Stimulated activated CD8-positive, alpha-beta memory T cell treated with anti-CD3 and anti-CD28 coated beads, Interleukin-4, amount 100 ng/mL, for 48 hours (primary cell): ENCODE measurements at regions not wholly inside any gene's neighbourhood (a gene's known extent, or its start where the extent isn't known, plus 50 kb on each side); places are given as distances from the start of the nearest gene placed in this dataset.
"Not testable (repeated sequence)": the region's sequence is repeated elsewhere in the genome, so short reads cannot be mapped to it uniquely, and the experiment has no call there.

Source experiments
- DNase-seq: peaks from one replicate; pipeline ENCODE4 v3.0.0-alpha.2; 2020

DNA sequence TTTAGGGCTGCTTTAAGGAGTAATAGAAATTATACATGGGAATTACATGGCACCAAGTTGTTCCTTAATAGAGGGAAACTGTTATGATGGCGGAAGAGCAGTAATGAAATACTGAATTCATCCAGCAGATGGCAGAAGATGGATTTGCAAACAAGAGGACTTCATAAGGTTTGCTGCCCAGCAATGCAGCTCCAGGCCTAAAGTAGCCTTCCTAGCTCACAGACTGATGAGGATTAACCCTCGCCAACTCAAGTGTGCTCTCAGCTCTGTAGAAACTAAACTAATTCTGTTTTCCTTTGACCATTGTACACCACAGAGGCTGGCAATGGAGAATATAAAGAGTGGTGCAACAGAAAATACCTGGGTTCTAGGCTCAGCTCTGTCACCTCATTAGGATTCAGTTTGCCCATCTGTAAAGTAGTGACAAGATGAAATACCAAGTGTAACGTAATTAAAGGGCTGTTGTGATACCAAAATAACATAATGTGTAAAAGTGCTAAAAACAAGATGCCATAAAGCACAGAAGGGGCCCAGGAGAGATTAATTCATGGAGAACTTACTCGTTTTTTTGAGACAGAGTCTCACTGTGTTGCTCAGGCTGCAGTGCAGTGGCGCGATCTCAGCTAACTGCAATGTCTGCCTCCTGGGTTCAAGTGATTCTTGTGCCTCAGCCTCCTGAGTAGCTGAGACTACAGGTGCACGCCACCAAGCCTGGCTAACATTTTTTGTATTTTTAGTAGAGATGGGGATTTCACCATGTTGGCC lies 102.4 kb upstream of the SERBP1 start:
- no peak for DNase-seq

DNA sequence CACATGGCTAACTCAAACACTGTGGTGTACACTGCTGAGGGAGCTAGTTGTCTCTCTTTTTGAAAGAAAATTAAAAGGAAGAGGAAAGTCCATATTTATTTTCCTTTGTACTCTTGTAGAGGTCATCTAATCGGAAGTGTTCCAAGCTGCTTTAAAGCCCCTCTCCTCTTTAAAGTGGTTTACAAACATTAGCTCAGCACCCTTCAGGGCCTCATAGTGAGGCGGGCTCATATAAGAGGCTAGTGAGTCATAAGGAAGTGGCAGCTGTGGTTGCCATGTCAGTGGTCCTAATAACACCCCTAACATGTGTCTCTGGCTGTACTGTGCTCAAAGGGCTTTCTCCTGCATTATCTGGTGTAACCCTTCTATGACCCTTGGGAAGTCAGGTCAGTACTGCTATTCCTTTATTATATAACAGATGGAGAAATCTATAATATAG lies 104.4 kb upstream of the SERBP1 start:
- DNase-seq: no peak

DNA sequence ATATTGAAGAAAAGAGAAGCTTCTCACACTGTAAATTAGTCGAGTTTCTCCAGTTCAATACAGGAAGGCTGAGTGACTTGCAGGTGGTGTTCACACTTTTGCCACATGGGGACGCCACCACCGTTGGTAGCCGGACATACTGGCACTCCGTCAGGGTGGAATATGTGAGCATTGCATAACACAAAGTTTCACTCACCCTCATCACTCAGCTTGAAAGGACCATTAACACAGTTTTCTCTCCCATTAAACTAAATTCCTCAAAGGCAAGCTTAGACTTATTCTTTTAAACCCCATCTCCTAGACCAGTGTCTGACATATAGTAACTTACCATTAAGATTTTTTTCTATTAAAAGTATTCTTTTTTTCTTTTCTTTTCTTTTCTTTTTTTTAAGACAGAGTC lies 105.3 kb upstream of the SERBP1 start:
- peak; percentile 72 for DNase-seq

DNA sequence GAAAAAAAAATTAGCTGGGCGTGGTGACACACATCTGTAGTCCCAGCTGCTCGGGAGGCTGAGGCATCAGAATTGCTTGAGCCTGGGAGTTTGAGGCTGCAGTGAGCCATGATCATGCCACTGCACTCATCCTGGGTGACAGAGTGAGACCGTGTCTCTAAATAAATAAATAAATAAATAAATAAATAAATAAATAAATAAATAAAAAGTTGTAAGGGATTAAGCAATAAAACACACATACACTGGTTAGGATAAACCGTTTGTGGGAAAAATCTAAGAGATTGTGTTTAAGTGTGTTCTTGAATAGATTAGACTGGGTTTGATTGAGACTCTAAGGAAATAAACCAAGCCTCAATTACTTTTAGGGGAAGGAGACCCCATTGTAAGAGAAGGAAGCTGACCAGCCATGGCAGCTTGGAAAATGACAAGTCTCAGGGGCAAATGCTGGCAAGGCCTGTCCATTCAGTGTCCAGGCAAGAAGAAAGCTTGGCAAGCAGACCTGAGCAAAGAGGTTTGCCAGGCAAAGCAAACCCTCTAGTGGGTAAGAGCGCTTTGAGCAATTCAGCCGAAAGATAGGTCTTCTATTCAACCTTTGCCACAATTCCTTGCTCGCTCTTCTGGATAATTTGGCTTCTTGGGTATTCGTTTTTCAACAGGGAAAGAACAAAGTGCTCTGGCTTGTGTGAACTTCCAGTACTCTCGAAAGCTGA lies 106.9 kb upstream of the SERBP1 start:
- no peak for DNase-seq

DNA sequence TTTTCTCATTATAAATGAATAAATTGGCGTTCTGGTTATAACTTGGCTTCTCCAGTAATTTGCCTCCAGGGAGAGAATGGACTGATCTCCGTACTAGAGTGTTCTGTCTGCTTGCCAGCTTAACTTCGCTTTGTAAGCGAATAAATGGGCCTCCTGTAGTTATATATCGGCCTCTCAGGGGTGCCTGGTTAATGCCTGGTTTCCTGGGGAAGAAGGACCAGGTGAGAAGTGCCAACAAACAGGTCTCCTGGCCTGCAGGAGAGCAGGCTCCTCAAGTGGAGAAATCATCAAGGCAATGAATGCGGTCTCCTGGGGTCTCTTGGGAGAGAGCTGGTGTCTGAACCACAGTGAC lies 107.4 kb upstream of the SERBP1 start:
- no peak for DNase-seq

DNA sequence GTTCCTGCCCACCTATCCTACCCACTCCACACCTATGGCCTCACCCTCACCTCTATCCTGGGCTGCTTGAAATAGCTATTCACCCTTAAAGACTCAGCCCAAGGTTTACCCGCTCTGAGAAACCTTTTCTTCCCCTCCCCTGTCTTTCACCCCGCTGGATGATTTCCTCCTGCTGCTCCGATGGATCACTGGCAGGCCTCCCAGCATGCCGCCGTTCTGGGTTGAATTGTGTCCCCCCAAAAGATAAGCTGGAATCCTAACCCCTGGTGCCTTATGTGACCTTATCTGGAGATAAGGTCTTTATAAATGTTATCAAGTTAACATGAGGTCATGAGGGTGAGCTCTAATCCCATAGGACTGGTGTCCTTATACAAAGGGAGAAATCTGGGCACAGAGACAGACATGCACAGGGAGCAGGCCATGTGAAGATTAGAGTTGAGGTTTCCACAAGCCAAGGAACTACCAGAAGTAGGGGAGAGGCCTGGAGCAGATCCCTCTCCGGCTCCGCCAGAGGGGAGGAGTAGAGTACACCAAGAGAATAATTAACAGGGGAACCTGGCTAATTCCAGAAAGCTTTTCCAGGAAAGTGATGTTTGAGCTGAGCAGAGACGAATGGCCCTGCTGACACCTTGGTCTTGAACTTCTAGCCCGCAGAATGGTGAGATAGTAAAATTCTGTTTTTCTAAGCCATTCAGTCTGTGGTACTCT lies 110.0 kb upstream of the SERBP1 start:
- no peak for DNase-seq

DNA sequence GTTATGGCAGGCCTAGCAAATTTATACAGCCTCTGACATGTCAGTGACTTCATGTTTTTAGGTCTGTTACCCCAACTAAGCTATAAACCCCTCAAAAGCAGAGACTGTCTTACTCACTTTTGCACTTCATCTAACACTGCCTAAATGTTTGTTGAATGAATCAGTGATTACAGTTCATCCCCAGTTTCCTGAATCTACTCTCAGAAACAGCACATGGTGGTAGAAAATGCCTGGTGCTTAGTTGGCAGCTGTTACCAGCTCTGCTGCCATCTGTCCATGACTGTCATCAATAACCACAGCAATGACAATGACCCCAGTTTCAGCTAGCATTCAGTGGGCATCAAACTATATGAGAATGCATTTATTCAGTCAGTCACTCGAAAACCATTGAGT lies 110.5 kb upstream of the SERBP1 start:
- DNase-seq: no peak

DNA sequence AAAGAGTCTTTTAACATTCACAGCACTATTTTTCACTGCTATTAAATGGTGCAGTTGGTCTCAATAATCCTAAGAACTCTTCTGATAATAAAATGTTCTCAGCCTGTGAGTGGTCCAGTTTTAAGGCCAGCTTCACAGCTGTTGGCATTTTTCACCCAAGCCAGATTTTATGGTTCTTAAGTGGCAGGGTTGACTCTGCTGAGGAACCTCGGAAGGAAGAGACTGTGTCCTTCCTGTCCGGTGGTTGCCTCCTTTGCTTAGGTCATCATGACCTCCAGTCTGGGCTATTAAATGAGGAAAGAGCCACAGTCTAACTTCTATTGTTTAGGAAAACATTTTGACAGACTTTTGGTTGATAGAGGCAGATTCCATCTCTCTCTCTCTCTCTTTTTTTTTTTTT lies 112.5 kb upstream of the SERBP1 start:
- no peak for DNase-seq

DNA sequence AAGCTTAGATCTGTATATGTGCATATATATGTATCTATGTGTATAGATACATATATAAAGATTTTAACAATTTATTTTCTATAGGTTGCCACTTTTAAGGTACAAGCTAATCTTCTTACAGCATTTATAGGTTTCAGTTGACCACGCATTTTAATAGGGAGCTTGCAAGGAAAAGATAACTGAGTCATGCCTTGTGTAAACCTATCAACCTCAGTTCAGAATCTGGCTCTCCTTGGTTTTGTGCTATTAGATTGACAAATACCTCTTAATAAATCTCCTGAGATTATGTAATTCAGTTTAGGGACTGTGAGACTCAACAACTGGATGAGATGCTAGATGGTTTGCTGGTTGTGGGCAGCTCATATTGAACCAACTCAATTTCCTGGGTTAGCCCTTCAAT lies 114.7 kb upstream of the SERBP1 start:
- DNase-seq: no peak

DNA sequence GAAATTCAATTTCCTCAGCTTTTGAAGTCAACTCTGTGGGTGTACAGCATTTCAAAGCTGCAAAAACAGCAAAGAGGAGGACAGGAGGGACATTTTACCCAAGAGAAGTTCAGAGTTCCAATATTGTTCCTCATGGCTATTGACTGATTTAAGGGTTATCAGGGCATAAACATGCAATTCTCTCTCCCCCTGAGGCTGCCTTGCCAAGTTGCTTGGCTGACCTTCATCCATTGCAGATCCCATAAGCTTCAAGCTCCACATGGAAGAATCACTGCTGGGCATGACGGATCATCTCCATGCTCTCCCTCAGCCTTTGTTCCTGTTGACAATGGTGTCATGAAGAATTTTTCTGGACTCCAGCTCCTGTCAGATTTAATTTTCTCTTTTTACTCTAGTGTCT lies 115.2 kb upstream of the SERBP1 start:
- DNase-seq: no peak

DNA sequence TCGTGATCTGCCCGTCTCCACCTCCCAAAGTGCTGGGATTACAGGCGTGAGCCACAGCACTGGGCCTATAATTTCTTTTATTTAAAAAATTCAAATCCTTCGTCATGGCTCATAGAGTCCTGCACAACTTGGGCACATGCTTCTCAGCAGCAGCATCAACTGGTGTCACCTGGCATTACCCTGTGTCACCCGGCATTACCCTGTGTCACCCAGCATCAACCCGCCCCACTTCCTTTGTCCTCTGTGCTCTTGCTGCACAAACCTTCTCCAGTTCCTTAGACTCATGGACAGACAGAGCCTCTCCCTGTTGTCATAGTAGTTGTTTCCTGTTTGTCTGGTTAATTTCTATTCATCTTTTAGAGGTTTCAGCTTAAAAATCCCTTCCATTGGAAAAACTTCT lies 121.2 kb upstream of the SERBP1 start:
- DNase-seq: no peak

DNA sequence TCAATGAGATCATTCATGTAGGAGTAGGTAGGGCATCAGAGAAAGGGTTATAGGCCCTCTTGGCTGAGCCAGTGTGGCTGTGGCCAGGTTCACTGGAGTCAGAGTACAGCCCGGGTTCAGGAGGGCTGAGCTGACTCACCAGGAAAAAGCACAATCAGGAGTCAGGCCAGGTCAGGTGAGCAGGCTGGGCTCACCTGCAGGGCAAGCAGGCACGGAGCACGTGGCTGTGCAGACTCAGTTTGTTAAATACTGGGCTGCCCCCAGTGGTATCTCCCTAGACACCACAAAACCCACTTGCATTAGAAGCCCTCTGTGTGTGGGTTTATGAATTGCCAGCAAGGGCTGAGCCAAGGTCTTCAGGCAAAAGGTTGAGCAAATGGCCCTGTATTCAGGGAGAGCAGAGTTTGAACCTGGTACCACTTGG lies 122.1 kb upstream of the SERBP1 start:
- DNase-seq: no peak

DNA sequence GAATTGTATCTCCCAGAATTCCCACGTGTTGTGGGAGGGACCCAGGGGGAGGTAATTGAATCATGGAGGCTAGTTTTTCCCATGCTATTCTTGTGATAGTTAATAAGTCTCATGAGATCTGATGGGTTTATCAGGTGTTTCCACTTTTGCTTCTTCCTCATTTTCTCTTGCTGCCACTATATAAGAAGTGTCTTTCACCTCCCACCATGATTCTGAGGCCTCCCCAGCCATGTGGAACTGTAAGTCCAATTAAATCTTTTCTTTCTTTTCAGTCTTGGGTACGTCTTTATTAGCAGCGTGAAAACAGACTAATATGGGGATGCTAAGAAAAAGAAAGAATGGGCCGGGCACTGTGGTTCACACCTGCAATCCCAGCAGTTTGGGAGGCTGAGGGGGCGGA lies 124.0 kb upstream of the SERBP1 start:
- DNase-seq: not testable (repeated sequence)

DNA sequence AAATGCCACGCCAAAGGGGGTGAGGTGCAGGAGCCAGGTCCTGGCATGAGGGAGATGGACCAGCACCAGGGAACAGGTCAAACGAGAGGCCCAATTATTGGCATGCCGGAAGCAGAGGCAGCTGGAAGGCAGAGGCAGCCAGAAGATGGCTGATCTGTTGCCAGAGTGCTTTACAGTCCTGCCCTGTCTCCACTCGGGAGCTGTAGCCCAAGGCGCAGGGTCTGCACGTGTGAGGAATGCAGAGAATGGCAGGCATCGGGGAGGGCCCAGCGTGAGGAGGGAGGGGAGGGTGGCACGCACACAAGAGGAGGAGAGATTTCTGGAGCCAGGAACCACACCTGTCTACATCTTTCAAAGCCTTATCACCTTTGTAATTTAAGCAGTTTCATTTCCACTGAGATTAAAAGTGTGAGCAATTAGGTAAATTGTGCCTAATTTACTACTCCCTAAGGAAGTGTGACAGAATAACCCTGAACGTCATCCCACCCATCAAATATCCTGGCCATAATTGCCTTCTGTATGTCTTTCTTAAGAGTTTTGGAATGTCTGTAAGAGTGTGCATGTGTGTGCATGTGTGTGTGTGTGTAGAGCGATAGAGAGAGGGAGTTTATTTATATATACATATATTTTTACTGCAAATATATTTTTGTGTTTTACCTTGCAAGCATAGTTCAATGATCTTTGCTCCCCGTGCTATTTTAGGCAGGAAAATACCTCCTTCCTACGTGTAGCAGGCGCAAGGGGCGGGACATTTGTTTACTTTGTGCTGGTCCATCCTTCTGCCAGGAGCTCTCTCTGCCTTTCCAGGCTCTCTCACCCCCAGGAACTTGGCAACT lies 125.5 kb upstream of the SERBP1 start:
- no peak for DNase-seq

DNA sequence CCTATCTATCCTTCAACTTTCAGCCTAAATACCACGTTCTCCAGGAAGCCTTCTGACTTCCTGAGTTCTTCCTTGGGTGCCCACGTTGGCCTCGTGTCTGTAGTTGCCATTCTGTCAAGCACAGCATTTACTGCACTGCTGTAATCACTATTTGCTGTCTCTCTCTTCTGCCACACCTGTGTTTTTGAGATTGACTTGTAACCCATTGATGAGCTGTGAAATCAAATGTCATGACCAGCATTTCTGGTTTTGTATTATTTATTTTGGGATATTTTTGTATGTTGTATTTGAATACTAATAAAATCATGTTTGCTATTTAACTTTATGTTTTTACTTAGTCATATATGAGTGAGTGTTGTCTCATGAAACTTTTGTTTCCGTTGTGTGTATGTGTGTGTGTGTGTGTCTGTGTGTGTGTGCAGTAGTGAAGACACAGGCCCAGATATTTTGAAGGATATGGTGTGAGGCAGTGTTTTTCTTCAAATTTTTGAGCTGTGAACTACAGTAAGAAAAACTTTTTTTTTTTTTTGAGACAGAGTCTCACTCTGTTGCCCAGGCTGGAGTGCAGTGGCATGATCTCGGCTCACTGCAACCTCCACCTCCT lies 126.2 kb upstream of the SERBP1 start:
- DNase-seq: no peak

DNA sequence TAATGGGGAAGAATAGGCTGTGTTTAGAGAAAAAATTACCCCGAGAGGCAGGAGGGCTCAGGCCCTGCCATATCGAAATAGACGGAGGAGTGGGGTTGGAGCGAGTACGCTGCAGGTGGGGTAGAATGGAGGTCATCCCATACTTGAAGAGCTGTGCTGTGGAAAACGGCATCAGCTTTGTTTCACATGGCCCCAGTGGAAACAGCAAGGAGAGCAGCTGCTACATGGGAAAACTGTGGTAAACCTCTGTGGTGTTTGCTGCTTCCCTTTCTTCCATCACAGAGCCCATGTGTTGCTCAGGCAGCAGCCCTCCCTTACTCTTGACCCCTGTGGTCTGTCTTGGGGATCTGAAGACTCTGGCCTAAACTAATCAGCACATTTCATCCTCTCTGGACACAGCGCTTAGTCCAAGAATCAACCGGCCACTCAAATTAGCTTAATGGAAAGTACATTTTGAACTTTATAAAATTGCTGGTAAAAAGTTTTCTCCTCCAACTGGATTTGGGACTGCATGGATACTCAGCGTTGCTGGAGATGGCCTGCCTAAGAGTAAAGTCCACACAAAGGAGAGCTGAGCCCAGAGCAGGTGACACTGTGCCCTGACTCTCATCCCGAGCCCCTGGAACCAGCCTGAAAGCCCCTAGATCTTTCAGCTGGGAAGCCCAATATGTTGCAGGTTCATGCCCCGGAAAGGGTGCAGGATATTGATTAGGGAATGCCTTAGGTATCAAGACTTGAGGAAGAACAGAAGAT lies 127.1 kb upstream of the GADD45A start:
- no peak for DNase-seq

DNA sequence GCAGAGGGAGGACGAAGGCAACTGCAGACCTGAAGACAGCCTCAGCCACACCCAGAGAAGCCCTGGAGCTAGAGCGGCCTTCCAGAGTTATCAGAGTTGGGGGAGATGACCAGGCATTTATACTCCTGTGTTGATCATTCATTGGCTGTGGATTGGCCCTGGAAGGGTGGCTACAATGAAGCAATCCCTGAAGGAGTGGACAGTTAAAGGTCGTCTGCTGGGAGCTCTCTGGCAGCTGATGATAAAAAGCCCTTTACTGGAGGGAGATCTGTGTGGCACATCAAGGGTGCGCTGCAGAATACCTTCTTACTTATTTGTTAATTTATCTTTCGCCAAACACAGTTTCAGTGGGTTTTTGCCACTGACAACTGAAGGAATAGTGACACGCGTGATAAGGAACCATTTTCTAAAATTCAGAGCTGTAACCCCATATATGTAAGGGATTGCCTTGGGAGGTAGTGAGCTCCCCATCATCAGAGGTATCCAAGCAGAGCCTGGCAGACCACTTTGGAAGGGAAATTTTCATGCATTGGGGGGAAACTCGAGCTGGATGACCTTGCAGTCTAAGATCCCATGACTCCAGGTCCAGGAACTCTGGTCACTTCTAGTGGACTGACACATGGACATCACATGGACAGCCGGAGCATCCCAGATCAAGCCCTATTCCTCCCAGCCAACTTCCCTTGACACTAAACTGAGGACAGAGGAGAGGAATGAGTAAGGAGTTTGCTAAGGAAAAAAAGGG lies 126.4 kb upstream of the GADD45A start:
- DNase-seq: no peak

DNA sequence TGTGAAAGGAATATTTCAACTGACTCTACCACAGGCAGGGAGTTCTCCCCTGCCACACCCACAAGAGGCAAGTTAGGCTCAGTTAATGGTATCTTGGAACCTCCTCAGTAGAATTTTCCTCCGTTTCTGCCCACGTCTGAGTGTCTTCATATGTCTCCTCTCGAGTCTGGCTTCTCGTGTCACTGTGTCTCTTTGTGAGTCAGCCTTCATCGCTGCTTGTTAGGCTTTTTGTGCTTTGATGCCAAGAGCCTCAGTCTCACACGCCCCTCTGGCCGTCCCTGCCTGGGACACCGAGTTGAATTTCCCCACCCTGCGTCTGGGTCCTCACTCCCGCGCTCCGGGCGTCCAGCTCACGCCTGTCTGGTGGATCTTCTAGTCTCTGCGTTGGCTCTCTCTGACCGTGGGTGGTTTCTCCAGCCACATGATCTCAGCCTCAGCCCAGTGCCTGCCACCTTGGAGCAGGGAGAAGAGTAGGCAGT lies 125.7 kb upstream of the GADD45A start:
- no peak for DNase-seq

DNA sequence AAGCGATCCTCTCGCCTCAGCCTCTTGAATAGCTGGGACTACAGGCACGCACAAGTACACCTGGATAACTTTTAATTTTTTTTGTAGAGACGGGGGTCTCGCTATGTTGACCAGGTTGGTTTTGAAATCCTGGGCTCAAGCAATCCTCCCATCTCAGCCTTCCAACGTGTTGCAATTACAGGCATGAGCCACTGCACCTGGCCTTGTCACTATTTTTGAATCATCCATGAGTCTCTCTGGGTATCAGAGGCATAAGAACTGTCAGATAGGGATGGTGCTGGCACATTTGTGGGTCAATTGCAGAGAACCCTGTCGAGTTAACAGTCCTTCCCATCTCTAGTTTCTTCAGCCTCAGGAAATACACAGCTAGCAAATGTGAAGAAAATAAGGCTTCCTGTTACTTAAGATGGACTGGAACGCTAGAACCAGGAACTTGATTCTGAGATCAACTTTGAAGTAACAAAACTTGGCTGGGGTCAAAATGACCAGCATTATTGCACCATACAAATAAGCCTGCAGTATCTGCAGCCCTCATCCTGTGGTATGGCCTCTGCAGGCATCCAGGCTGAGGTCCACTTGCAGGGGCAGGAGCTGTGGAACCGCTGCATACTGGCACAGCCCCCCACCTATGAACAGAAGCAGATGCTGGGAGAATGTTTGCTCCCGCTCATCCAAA lies 124.3 kb upstream of the GADD45A start:
- DNase-seq: no peak

DNA sequence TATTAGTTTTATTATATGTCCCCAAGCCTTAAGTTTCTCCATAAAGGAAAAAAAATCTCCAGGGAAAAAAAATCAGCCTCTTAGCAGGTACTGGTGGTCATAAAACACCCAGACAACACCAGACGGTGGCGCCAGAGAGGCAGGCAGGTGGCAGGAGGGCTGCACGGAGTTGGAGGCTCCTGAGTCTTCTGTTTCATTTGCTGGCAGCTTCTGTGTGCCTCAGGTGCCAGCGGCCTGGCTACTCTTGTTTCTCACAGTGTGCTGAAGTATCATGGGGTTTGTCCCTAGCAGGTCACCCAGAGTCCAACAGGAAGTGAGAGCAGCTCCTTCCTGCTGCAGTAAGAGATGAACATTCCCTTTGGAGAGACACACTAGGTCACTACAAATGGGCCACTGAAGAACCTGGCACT lies 123.3 kb upstream of the GADD45A start:
- peak; percentile 96 for DNase-seq
